CD4-positive, alpha-beta memory T cell (primary cell): ENCODE measurements at regions not wholly inside any gene's neighbourhood (a gene's known extent, or its start where the extent isn't known, plus 50 kb on each side); places are given as distances from the start of the nearest gene placed in this dataset.
"Not testable (repeated sequence)": the region's sequence is repeated elsewhere in the genome, so short reads cannot be mapped to it uniquely, and the experiment has no call there.

Source experiments
- CTCF ChIA-PET: fragments of 350-600 bp; sonication (Branson Sonifier 250); formaldehyde crosslinking; loops from one replicate; lab custom pipeline; 2021; ENCODE audit warnings: inconsistent platforms; ENCODE audit not compliant: partially characterized antibody; lab: Charles Lee
- POLR2A ChIA-PET: fragments of 350-600 bp; sonication (Branson Sonifier 250); formaldehyde crosslinking; loops from one replicate; lab custom pipeline; 2021; ENCODE audit not compliant: partially characterized antibody; lab: Charles Lee
- DNase-seq, 5 donors: peaks; one replicate each; pipeline versions ENCODE4 v3.0.0 to v3.0.0-alpha.2; 2020 to 2022; ENCODE audit warnings: mixed read lengths in 1 of 5
- H3K27ac ChIP-seq: one replicate; pipeline ENCODE4 v1.7.0; 2013; ENCODE audit warnings: low read depth, low read length
- H3K27me3 ChIP-seq: 2 replicates; pipeline ENCODE4 v1.7.0; 2013; ENCODE audit warnings: mild to moderate bottlenecking, low read length, moderate library complexity; ENCODE audit not compliant: insufficient read depth
- H3K36me3 ChIP-seq: 2 replicates; pipeline ENCODE4 v1.7.0; 2013; ENCODE audit warnings: mild to moderate bottlenecking, low read length, moderate library complexity; ENCODE audit not compliant: insufficient read depth
- H3K4me1 ChIP-seq: 2 replicates; pipeline ENCODE4 v1.7.0; 2013; ENCODE audit warnings: mild to moderate bottlenecking, low read length, moderate library complexity; ENCODE audit not compliant: insufficient read depth
- H3K4me3 ChIP-seq, 2 donors: one replicate each; pipeline ENCODE4 v1.7.0; 2013; ENCODE audit warnings: low read length in 2 of 2, mild to moderate bottlenecking in 1 of 2
- H3K9me3 ChIP-seq, 2 donors: one replicate each; pipeline ENCODE4 v1.7.0; 2013; ENCODE audit warnings: low read length in 2 of 2, control low read depth in 1 of 2; ENCODE audit not compliant: control insufficient read depth in 1 of 2
- H3K27ac Mint-ChIP-seq, 7 donors: one replicate each; pipeline ENCODE4 v1.8.0; 2020 to 2021; ENCODE audit warnings: mixed read lengths in 7 of 7, mild to moderate bottlenecking in 6 of 7, inconsistent platforms in 3 of 7, moderate library complexity in 3 of 7
- H3K27me3 Mint-ChIP-seq, 2 donors: one replicate each; pipeline ENCODE4 v1.8.0; 2020 to 2021; ENCODE audit warnings: mixed read lengths in 2 of 2
- H3K36me3 Mint-ChIP-seq, 2 donors: one replicate each; pipeline ENCODE4 v1.8.0; 2020 to 2021; ENCODE audit warnings: mixed read lengths in 2 of 2, inconsistent platforms in 1 of 2, mild to moderate bottlenecking in 1 of 2
- H3K4me1 Mint-ChIP-seq, 4 donors: one replicate each; pipeline ENCODE4 v1.8.0; 2020 to 2021; ENCODE audit warnings: mixed read lengths in 4 of 4, mild to moderate bottlenecking in 1 of 4
- H3K4me3 Mint-ChIP-seq, 8 donors: one replicate each; pipeline ENCODE4 v1.8.0; 2020 to 2021; ENCODE audit warnings: mixed read lengths in 8 of 8, mild to moderate bottlenecking in 7 of 8, moderate library complexity in 6 of 8, inconsistent platforms in 3 of 8
- H3K9me3 Mint-ChIP-seq, 8 donors: one replicate each; pipeline ENCODE4 v1.8.0; 2020 to 2021; ENCODE audit warnings: mixed read lengths in 8 of 8, mild to moderate bottlenecking in 5 of 8, inconsistent platforms in 3 of 8, moderate library complexity in 1 of 8
- intact Hi-C: fragments of 100-400 bp; cut with micrococcal nuclease; formaldehyde crosslinking; loops from one replicate; pipeline ENCODE4 v1.15.1; 2023

DNA sequence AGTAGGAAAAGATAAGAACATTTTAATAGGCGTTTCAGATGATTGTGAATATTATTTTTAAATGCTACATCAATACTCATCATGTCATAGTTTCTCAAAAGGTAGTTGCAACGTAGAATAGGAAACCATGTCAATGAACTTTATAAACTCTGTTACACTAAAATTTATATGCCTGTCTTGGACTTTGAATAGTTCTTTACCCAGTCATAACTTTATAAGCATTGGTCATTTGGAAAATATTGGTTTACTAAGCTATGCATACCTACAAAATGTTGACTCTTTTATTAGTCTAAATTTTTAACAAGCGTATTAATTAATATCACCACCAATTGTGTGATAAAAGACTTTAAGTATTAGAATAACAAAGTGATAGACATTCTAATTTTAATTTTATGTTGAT lies 293.5 kb downstream of the CGGBP1 start:
- CTCF ChIA-PET, result no interaction called here
- no peaks in the 10 kb centered on the region for H3K9me3 ChIP-seq
- Mint-ChIP-seq H3K4me3 (no peak overlapping the region), H3K4me1 (no peaks in the 10 kb centered on the region), H3K9me3 (no peaks in the 10 kb centered on the region), H3K27me3 (peaks cover 0 to 5% of the 10 kb centered on the region in 2 donors), H3K27ac (no peak overlapping the region), H3K36me3 (no peaks in the 10 kb centered on the region)
- no peaks in the 10 kb centered on the region for H3K36me3 ChIP-seq
- DNase-seq, result no peak
- POLR2A ChIA-PET, result no interaction called here
- H3K4me3 ChIP-seq, result no peak overlapping the region
- intact Hi-C loops, result no loop called here
- no peak overlapping the region for H3K27ac ChIP-seq
- no peaks in the 10 kb centered on the region for H3K27me3 ChIP-seq
- no peaks in the 10 kb centered on the region for H3K4me1 ChIP-seq

DNA sequence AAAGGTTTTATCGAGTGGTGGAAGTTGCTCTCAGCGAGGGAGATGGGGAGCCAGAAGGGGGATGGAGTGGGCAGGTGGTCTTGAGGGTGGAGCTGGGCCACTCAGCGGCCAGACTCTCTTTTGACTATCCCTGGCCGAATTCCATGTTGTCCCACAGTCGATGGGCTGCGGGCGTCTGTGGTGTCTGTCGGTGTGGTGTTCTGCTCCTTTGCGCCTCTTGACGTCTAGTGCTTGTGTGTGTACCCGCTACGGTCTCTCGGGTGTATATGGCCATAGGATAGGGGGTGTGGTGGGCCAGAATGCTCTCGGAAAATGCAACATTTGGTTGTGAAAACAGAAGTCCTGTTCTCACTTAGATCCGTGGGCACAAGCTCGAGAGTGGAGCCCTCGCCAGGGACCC lies 297.0 kb downstream of the CGGBP1 start:
- Histone ChIP-seq H3K27me3 (no peaks in the 10 kb centered on the region), H3K9me3 (no peaks in the 10 kb centered on the region), H3K36me3 (no peaks in the 10 kb centered on the region), H3K27ac (no peak overlapping the region), H3K4me3 (no peak overlapping the region), H3K4me1 (no peaks in the 10 kb centered on the region)
- POLR2A ChIA-PET, result no interaction called here
- intact Hi-C loops, result no loop called here
- H3K27ac Mint-ChIP-seq, result no peak overlapping the region
- peaks cover 0 to 6% of the 10 kb centered on the region in 2 donors for H3K27me3 Mint-ChIP-seq
- H3K9me3 Mint-ChIP-seq, result no peaks in the 10 kb centered on the region
- H3K4me3 Mint-ChIP-seq, result no peak overlapping the region
- H3K36me3 Mint-ChIP-seq, result no peaks in the 10 kb centered on the region
- H3K4me1 Mint-ChIP-seq, result no peaks in the 10 kb centered on the region
- CTCF ChIA-PET, result interaction anchor here (1.2 kb wide), 1 partner anchor 10 kb away, joined by 3 read pairs; no protein-coding TSS in a partner anchor
- DNase-seq, result no peak

GRCh38 chr3:87761341-87761740 lies 297.5 kb downstream of the CGGBP1 start:
- no peak for DNase-seq
- Mint-ChIP-seq H3K27me3 (peaks cover 0 to 9% of the 10 kb centered on the region in 2 donors), H3K4me3 (no peak overlapping the region), H3K9me3 (no peaks in the 10 kb centered on the region), H3K4me1 (no peaks in the 10 kb centered on the region), H3K27ac (no peak overlapping the region), H3K36me3 (no peaks in the 10 kb centered on the region)
- intact Hi-C loops, result no loop called here
- Histone ChIP-seq H3K4me1 (no peaks in the 10 kb centered on the region), H3K4me3 (no peak overlapping the region), H3K36me3 (no peaks in the 10 kb centered on the region), H3K27me3 (no peaks in the 10 kb centered on the region), H3K9me3 (no peaks in the 10 kb centered on the region), H3K27ac (no peak overlapping the region)
- CTCF ChIA-PET, result interaction anchor here (1.2 kb wide), 1 partner anchor 11 kb away, joined by 3 read pairs; no protein-coding TSS in a partner anchor
- POLR2A ChIA-PET, result no interaction called here

DNA sequence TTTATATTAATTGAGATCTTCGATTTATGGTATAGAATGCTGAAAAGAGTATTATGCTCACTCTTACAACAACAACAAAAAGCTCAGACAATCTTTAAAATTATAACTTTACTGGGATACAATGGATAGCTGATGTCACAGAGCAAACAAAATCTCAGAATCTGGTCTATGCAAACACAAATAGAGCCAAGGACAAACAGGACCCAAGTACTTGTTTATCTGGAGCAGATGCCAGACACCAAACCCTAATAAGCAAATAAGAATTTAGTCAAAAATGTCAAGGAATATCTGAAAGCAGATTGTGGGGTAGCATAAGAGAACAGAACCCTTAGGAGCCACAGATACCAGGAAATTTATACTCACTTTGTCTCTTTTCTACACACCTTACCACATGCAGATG lies 302.2 kb downstream of the CGGBP1 start:
- no peaks in the 10 kb centered on the region for H3K36me3 Mint-ChIP-seq

DNA sequence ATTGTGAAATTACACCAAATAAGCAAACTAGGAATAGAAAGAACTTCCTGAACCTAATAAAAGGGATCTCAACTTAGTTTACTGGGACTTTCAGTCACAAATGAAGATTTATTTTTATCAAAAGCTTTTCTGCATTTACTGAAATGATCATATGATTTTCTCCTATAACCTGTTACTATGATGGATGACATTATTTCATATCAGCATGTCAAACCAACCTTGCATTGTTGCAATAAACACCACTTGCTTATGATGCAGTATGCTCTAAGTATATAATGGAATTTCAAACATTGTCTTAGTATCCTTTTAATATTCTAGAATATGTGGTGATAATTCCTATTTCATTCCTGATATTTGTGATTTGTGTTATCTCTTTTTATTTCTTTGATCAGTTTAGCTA lies 303.0 kb downstream of the CGGBP1 start:
- no peaks in the 10 kb centered on the region for H3K27me3 ChIP-seq
- peaks cover 0 to 8% of the 10 kb centered on the region in 2 donors for H3K27me3 Mint-ChIP-seq
- POLR2A ChIA-PET, result no interaction called here
- peaks cover 0 to 5% (median 0%) of the 10 kb centered on the region in 8 donors for H3K9me3 Mint-ChIP-seq
- H3K4me3 Mint-ChIP-seq, result no peak overlapping the region
- intact Hi-C loops, result no loop called here
- no peaks in the 10 kb centered on the region for H3K4me1 ChIP-seq
- H3K9me3 ChIP-seq, result no peaks in the 10 kb centered on the region
- no peaks in the 10 kb centered on the region for H3K36me3 ChIP-seq
- H3K36me3 Mint-ChIP-seq, result no peaks in the 10 kb centered on the region
- no peaks in the 10 kb centered on the region for H3K4me1 Mint-ChIP-seq
- no peak overlapping the region for H3K4me3 ChIP-seq
- H3K27ac ChIP-seq, result no peak overlapping the region
- CTCF ChIA-PET, result no interaction called here
- H3K27ac Mint-ChIP-seq, result no peak overlapping the region
- DNase-seq, result no peak

More for the DNA sequence above, 302.2 kb downstream of the CGGBP1 start:
- POLR2A ChIA-PET, result no interaction called here
- intact Hi-C loops, result no loop called here
- no peaks in the 10 kb centered on the region for H3K4me1 Mint-ChIP-seq
- no peak overlapping the region for H3K27ac ChIP-seq
- no peak overlapping the region for H3K4me3 Mint-ChIP-seq
- no peak overlapping the region for H3K27ac Mint-ChIP-seq
- peaks cover 0 to 8% of the 10 kb centered on the region in 2 donors for H3K27me3 Mint-ChIP-seq
- H3K4me3 ChIP-seq, result no peak overlapping the region
- H3K4me1 ChIP-seq, result no peaks in the 10 kb centered on the region
- no peaks in the 10 kb centered on the region for H3K9me3 ChIP-seq
- CTCF ChIA-PET, result no interaction called here
- no peaks in the 10 kb centered on the region for H3K36me3 ChIP-seq
- H3K9me3 Mint-ChIP-seq, result peaks cover 0 to 5% (median 0%) of the 10 kb centered on the region in 8 donors
- no peak for DNase-seq
- H3K27me3 ChIP-seq, result no peaks in the 10 kb centered on the region

DNA sequence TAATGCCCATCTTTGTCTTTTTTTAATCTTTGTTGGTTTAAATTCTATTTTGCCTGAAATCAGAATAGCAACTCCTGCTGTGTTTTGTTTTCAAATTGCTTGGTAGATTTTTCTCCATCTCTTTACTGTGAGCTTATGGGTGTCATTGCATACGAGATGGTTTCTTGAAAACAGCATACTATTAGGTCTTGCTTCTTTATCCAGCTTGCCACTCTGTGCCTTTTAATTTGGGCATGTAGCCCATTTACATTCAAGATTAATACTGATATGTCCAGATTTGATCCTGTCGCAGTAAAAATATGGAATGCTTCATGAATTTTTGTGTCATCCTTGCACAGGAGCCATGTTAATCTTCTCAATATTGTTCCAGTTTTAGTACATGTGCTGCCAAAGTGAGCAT lies 316.6 kb downstream of the CGGBP1 start:
- Mint-ChIP-seq H3K27ac (no peak overlapping the region), H3K27me3 (peaks cover 0 to 2% of the 10 kb centered on the region in 2 donors), H3K9me3 (peaks cover 2 to 20% (median 13%) of the 10 kb centered on the region in 8 donors), H3K36me3 (no peaks in the 10 kb centered on the region), H3K4me3 (no peak overlapping the region), H3K4me1 (no peaks in the 10 kb centered on the region)
- no peaks in the 10 kb centered on the region for H3K4me1 ChIP-seq
- ChIA-PET POLR2A (no interaction called here), CTCF (no interaction called here)
- no peak for DNase-seq
- no peak overlapping the region for H3K4me3 ChIP-seq
- intact Hi-C loops, result no loop called here
- no peak overlapping the region for H3K27ac ChIP-seq
- no peaks in the 10 kb centered on the region for H3K27me3 ChIP-seq
- peaks cover 0 to 2% of the 10 kb centered on the region in 2 donors for H3K9me3 ChIP-seq
- H3K36me3 ChIP-seq, result no peaks in the 10 kb centered on the region

DNA sequence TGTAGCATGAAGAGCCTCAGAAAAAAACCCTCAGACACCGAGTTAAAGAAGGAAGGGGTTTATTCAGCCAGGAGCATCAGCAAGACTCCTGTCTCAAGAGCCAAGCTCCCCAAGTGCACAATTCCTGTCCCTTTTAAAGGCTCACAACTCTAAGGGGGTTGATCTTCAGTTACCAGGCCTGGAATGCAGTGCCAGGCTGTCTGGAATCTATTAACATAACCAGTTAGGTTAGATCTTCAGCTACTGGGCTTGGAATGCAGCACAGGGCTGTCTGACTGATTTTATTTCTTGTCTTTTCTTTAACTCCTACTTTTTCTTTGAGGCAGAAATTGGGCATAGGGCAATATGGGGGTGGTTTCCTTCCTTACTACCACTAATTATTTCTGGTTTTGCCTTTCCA lies 317.9 kb downstream of the CGGBP1 start:
- H3K27me3 ChIP-seq, H3K4me3 ChIP-seq, H3K27ac ChIP-seq, POLR2A ChIA-PET, H3K27me3 Mint-ChIP-seq, H3K4me3 Mint-ChIP-seq, H3K9me3 ChIP-seq, H3K4me1 ChIP-seq, CTCF ChIA-PET, H3K36me3 Mint-ChIP-seq, DNase-seq, H3K4me1 Mint-ChIP-seq, H3K27ac Mint-ChIP-seq, intact Hi-C loops, H3K36me3 ChIP-seq: not testable (repeated sequence)
- peaks cover 2 to 20% (median 13%) of the 10 kb centered on the region in 8 donors for H3K9me3 Mint-ChIP-seq

GRCh38 chr3:87737817-87738216 lies 321.0 kb downstream of the CGGBP1 start:
- H3K27me3 Mint-ChIP-seq, H3K27me3 ChIP-seq, H3K4me1 ChIP-seq, H3K36me3 Mint-ChIP-seq, H3K27ac ChIP-seq, CTCF ChIA-PET, H3K4me3 Mint-ChIP-seq, POLR2A ChIA-PET, DNase-seq, H3K36me3 ChIP-seq, H3K9me3 ChIP-seq, intact Hi-C loops, H3K27ac Mint-ChIP-seq, H3K4me3 ChIP-seq, H3K4me1 Mint-ChIP-seq: not testable (repeated sequence)
- H3K9me3 Mint-ChIP-seq, result peaks cover 2 to 19% (median 13%) of the 10 kb centered on the region in 8 donors
